WTC11 (cell line): ENCODE measurements at regions not wholly inside any gene's neighbourhood (a gene's known extent, or its start where the extent isn't known, plus 50 kb on each side); places are given as distances from the start of the nearest gene placed in this dataset.

Experiments
- ATF3 ChIP-seq: sonication (generic); formaldehyde crosslinking; conservative IDR thresholded peaks from 2 replicates; pipeline ENCODE4 v1.8.1; 2022; ENCODE audit warnings: mild to moderate bottlenecking, missing genetic modification reagents
- CREB1 ChIP-seq: sonication (generic); formaldehyde crosslinking; IDR thresholded peaks from 2 replicates; pipeline ENCODE4 v1.8.0; 2023; ENCODE audit warnings: mild to moderate bottlenecking, missing genetic modification reagents
- CREM ChIP-seq: sonication (generic); formaldehyde crosslinking; IDR thresholded peaks from 2 replicates; pipeline ENCODE4 v1.8.1; 2022; ENCODE audit warnings: mild to moderate bottlenecking, missing genetic modification reagents, moderate library complexity
- CTCF ChIP-seq: fragments of 200-600 bp; IDR thresholded peaks from 2 replicates; pipeline ENCODE4 v1.8.0; 2022; ENCODE audit warnings: antibody characterized with exemption
- E2F5 ChIP-seq: sonication (generic); formaldehyde crosslinking; IDR thresholded peaks from 2 replicates; pipeline ENCODE4 v1.8.1; 2022; ENCODE audit warnings: mild to moderate bottlenecking, moderate library complexity, missing genetic modification reagents
- FOXP4 ChIP-seq: sonication (generic); formaldehyde crosslinking; IDR thresholded peaks from 2 replicates; pipeline ENCODE4 v1.8.0; 2022; ENCODE audit warnings: mild to moderate bottlenecking, missing genetic modification reagents
- MYBL2 ChIP-seq: sonication (generic); formaldehyde crosslinking; IDR thresholded peaks from 2 replicates; pipeline ENCODE4 v1.8.1; 2023; ENCODE audit warnings: mild to moderate bottlenecking, moderate library complexity, missing genetic modification reagents
- SP1 ChIP-seq: sonication (generic); formaldehyde crosslinking; conservative IDR thresholded peaks from 2 replicates; pipeline ENCODE4 v1.8.1; 2022; ENCODE audit warnings: missing genetic modification reagents
- TCF7 ChIP-seq: sonication (generic); formaldehyde crosslinking; IDR thresholded peaks from 2 replicates; pipeline ENCODE4 v1.8.0; 2022; ENCODE audit warnings: mild to moderate bottlenecking, low read depth, missing genetic modification reagents, moderate library complexity
- TEAD4 ChIP-seq: sonication (generic); formaldehyde crosslinking; IDR thresholded peaks from 2 replicates; pipeline ENCODE4 v1.8.0; 2022; ENCODE audit warnings: mild to moderate bottlenecking, missing genetic modification reagents
- USF1 ChIP-seq: sonication (generic); formaldehyde crosslinking; IDR thresholded peaks from 2 replicates; pipeline ENCODE4 v1.8.0; 2022; ENCODE audit warnings: mild to moderate bottlenecking, missing genetic modification reagents
- ZNF121 ChIP-seq: sonication (generic); formaldehyde crosslinking; IDR thresholded peaks from 2 replicates; pipeline ENCODE4 v1.8.0; 2023; ENCODE audit warnings: missing genetic modification reagents
- ZNF396 ChIP-seq: fragments of 250-450 bp; sonication (Bioruptor Pico); IDR thresholded peaks from 2 replicates; pipeline ENCODE4 v1.8.0; 2021; ENCODE audit warnings: mild to moderate bottlenecking, moderate library complexity, borderline replicate concordance
- ZNF532 ChIP-seq: fragments of 250-450 bp; sonication (Bioruptor Pico); IDR thresholded peaks from 2 replicates; pipeline ENCODE4 v1.9.0; 2021; ENCODE audit warnings: mild to moderate bottlenecking, borderline replicate concordance

GRCh38 chr18:41406834-41407233 is 548.2 kb upstream of the PIK3C3 start:
- TF ChIP-seq CTCF (no peak), CREM (CRISPR knock-in tag) (no peak), ZNF121 (CRISPR knock-in tag) (no peak), TEAD4 (no peak), FOXP4 (no peak), ATF3 (no peak), ZNF532 (CRISPR knock-in tag) (no peak), USF1 (CRISPR knock-in tag) (no peak), CREB1 (CRISPR knock-in tag) (no peak), E2F5 (no peak), TCF7 (CRISPR knock-in tag) (no peak), MYBL2 (no peak), SP1 (CRISPR knock-in tag) (no peak), ZNF396 (no peak)
